ENCODE measurements at regions not wholly inside any gene's neighbourhood (a gene's known extent, or its start where the extent isn't known, plus 50 kb on each side); places are given as distances from the start of the nearest gene placed in this dataset.

DNA sequence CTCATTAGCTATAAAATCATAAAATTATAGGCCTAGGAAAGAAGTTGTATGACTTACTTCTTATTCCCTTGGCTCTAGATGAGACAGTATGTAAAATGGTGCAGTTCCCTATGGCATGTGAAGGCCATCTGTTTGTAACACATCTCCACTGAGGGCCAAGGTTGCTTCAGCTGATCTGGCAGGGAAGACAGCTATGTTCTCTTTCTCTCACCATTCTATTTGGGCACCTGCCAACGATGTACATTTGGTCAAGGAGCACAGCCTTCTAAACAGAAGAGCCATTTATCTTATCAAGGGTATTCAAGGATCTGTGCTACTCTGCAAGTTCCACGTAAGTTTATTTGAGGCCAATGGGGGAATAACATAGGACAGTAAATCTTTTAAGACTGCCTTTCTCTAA lies 129.8 kb upstream of the TOM1L1 start:
- TF ChIP-seq, protein P1, sequence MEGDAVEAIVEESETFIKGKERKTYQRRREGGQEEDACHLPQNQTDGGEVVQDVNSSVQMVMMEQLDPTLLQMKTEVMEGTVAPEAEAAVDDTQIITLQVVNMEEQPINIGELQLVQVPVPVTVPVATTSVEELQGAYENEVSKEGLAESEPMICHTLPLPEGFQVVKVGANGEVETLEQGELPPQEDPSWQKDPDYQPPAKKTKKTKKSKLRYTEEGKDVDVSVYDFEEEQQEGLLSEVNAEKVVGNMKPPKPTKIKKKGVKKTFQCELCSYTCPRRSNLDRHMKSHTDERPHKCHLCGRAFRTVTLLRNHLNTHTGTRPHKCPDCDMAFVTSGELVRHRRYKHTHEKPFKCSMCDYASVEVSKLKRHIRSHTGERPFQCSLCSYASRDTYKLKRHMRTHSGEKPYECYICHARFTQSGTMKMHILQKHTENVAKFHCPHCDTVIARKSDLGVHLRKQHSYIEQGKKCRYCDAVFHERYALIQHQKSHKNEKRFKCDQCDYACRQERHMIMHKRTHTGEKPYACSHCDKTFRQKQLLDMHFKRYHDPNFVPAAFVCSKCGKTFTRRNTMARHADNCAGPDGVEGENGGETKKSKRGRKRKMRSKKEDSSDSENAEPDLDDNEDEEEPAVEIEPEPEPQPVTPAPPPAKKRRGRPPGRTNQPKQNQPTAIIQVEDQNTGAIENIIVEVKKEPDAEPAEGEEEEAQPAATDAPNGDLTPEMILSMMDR (conservative IDR thresholded peaks at IDR 0.05; ENCODE audit: low read length) = no peak
- TF ChIP-seq EZH2phosphoT487 (IDR thresholded peaks at IDR 0.05; ENCODE audit: borderline replicate concordance, low read depth, low read length) = no peak
